Activated naive CD4-positive, alpha-beta T cell treated with anti-CD3 and anti-CD28 coated beads, Interleukin-2, amount 50 U/mL, for 72 hours (primary cell): ENCODE measurements at regions not wholly inside any gene's neighbourhood (a gene's known extent, or its start where the extent isn't known, plus 50 kb on each side); places are given as distances from the start of the nearest gene placed in this dataset.

ENCODE experiments used
- ATAC-seq, 2 donors: fragments of 150-1000 bp; cut with Tn5 transposase; 2 replicates each; pipeline ENCODE4 v1.10.0; 2021; ENCODE audit warnings: mild to moderate bottlenecking in 2 of 2, moderate library complexity in 2 of 2
- DNase-seq, 2 donors: peaks; one replicate each; pipeline ENCODE4 v3.0.0; 2021 to 2022; ENCODE audit warnings: low spot score in 2 of 2
- H3K27ac Mint-ChIP-seq, 2 donors: one replicate each; pipeline ENCODE4 v1.8.0; 2022; ENCODE audit warnings: mild to moderate bottlenecking in 2 of 2, mixed read lengths in 2 of 2
- H3K36me3 Mint-ChIP-seq, 2 donors: one replicate each; pipeline ENCODE4 v1.8.0; 2022; ENCODE audit warnings: mixed read lengths in 2 of 2
- H3K9me3 Mint-ChIP-seq, 2 donors: one replicate each; pipeline ENCODE4 v1.8.0; 2022; ENCODE audit warnings: mixed read lengths in 2 of 2

GRCh38 chr7:28343462-28343861 lies 68.9 kb upstream of the CREB5 start:
- DNase-seq (no peak), ATAC-seq (no peak)
- Mint-ChIP-seq H3K27ac (no peak overlapping the region), H3K36me3 (peaks cover 0 to 5% of the 10 kb centered on the region in 2 donors), H3K9me3 (peaks cover 0 to 11% of the 10 kb centered on the region in 2 donors)

GRCh38 chr7:28346256-28346655 lies 66.1 kb upstream of the CREB5 start:
- Mint-ChIP-seq H3K9me3 (peaks cover 0 to 7% of the 10 kb centered on the region in 2 donors), H3K36me3 (no peaks in the 10 kb centered on the region), H3K27ac (no peak overlapping the region)
- no peak for DNase-seq
- no peak for ATAC-seq

- no peak for DNase-seq
- ATAC-seq = no peak
- no peak overlapping the region for H3K27ac Mint-ChIP-seq
- peaks cover 0 to 7% of the 10 kb centered on the region in 2 donors for H3K9me3 Mint-ChIP-seq
- H3K36me3 Mint-ChIP-seq = no peaks in the 10 kb centered on the region
Measured at GRCh38 chr7:28346676-28347363, 65.5 kb upstream of the CREB5 start.

GRCh38 chr7:28347475-28348318 lies 64.6 kb upstream of the CREB5 start:
- DNase-seq = no peak
- Mint-ChIP-seq H3K27ac (no peak overlapping the region), H3K36me3 (no peaks in the 10 kb centered on the region), H3K9me3 (peaks cover 0 to 7% of the 10 kb centered on the region in 2 donors)
- ATAC-seq = no peak

- DNase-seq (no peak), ATAC-seq (no peak)
- H3K9me3 Mint-ChIP-seq = peaks cover 0 to 5% of the 10 kb centered on the region in 2 donors
- no peak overlapping the region for H3K27ac Mint-ChIP-seq
- no peaks in the 10 kb centered on the region for H3K36me3 Mint-ChIP-seq
Measured at GRCh38 chr7:28348636-28349035, 63.7 kb upstream of the CREB5 start.

- ATAC-seq (no peak), DNase-seq (no peak)
- Mint-ChIP-seq H3K9me3 (no peaks in the 10 kb centered on the region), H3K27ac (no peak overlapping the region), H3K36me3 (no peaks in the 10 kb centered on the region)
Measured at GRCh38 chr7:28349637-28350036, 62.7 kb upstream of the CREB5 start.

- no peak for DNase-seq
- H3K36me3 Mint-ChIP-seq = no peaks in the 10 kb centered on the region
- no peak for ATAC-seq
- no peaks in the 10 kb centered on the region for H3K9me3 Mint-ChIP-seq
- H3K27ac Mint-ChIP-seq = no peak overlapping the region
Measured at GRCh38 chr7:28350662-28351061, 61.7 kb upstream of the CREB5 start.

- Mint-ChIP-seq H3K9me3 (no peaks in the 10 kb centered on the region), H3K27ac (no peak overlapping the region), H3K36me3 (no peaks in the 10 kb centered on the region)
- DNase-seq = no peak
- no peak for ATAC-seq
Measured at GRCh38 chr7:28351450-28351849, 60.9 kb upstream of the CREB5 start.

- H3K36me3 Mint-ChIP-seq = no peaks in the 10 kb centered on the region
- no peak for DNase-seq
- no peak overlapping the region for H3K27ac Mint-ChIP-seq
- ATAC-seq = no peak
- H3K9me3 Mint-ChIP-seq = no peaks in the 10 kb centered on the region
Measured at GRCh38 chr7:28354601-28355402, 57.5 kb upstream of the CREB5 start.

- Mint-ChIP-seq H3K9me3 (no peaks in the 10 kb centered on the region), H3K27ac (no peak overlapping the region), H3K36me3 (no peaks in the 10 kb centered on the region)
- DNase-seq (no peak), ATAC-seq (no peak)
Measured at GRCh38 chr7:28355635-28356319, 56.5 kb upstream of the CREB5 start.

- DNase-seq (no peak), ATAC-seq (no peak)
- no peaks in the 10 kb centered on the region for H3K9me3 Mint-ChIP-seq
- no peak overlapping the region for H3K27ac Mint-ChIP-seq
- no peaks in the 10 kb centered on the region for H3K36me3 Mint-ChIP-seq
Measured at GRCh38 chr7:28356619-28357018, 55.7 kb upstream of the CREB5 start.

GRCh38 chr7:28358423-28358868 lies 53.9 kb upstream of the CREB5 start:
- DNase-seq = no peak
- ATAC-seq = peak in 1 of 2 donors; percentile 73
- no peaks in the 10 kb centered on the region for H3K9me3 Mint-ChIP-seq

GRCh38 chr7:28360739-28361138 lies 51.6 kb upstream of the CREB5 start:
- Mint-ChIP-seq H3K27ac (no peak overlapping the region), H3K9me3 (peaks cover 14 to 15% of the 10 kb centered on the region in 2 donors), H3K36me3 (peaks cover 14 to 16% of the 10 kb centered on the region in 2 donors)
- ATAC-seq = no peak
- DNase-seq = no peak

More at GRCh38 chr7:28358423-28358868, 53.9 kb upstream of the CREB5 start:
- Mint-ChIP-seq H3K36me3 (no peaks in the 10 kb centered on the region), H3K27ac (no peak overlapping the region)

GRCh38 chr7:28361551-28361950 lies 50.8 kb upstream of the CREB5 start:
- Mint-ChIP-seq H3K36me3 (peaks cover 14 to 16% of the 10 kb centered on the region in 2 donors), H3K27ac (no peak overlapping the region), H3K9me3 (peaks cover 14 to 16% of the 10 kb centered on the region in 2 donors)
- ATAC-seq (no peak), DNase-seq (no peak)

GRCh38 chr7:28362182-28362581 lies 50.1 kb upstream of the CREB5 start:
- ATAC-seq (no peak), DNase-seq (no peak)
- H3K27ac Mint-ChIP-seq = no peak overlapping the region
- peaks cover 14 to 16% of the 10 kb centered on the region in 2 donors for H3K36me3 Mint-ChIP-seq
- peaks cover 14 to 16% of the 10 kb centered on the region in 2 donors for H3K9me3 Mint-ChIP-seq
